ENCODE measurements at regions not wholly inside any gene's neighbourhood (a gene's known extent, or its start where the extent isn't known, plus 50 kb on each side); places are given as distances from the start of the nearest gene placed in this dataset.

DNA sequence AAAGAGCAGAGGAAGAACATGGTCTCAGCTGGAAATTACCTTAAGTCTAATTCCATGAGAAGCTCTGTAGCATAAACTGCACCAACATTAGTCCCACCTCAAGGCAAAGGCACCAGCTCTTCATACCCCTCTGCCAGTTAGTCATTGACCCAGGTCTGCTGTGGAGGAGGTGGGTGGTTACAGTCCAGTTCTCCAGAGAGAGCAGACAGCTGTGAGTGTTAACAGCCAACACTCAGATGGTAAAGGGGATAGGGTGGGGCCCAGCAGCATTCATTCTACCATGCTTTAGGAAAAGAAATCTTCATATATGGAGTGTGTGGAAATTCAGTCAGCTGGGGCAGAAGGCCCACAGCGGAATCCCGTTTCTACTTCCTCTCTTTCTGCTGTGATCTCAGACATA is 159.7 kb upstream of the FBXO11 start:
- H3K79me2 ChIP-seq (replicated peaks; ENCODE audit: insufficient read depth), result no peaks in the 10 kb centered on the region
- Mint-ChIP-seq H3K36me3 (ENCODE audit: low read depth) (no peaks in the 10 kb centered on the region), H3K4me3 (no peak overlapping the region), H3K9me3 (no peaks in the 10 kb centered on the region), H3K27ac (no peak overlapping the region), H3K27me3 (ENCODE audit: insufficient read depth, low read depth, poor library complexity) (no peaks in the 10 kb centered on the region), H3K4me1 (no peaks in the 10 kb centered on the region)
- ATAC-seq (no peak), DNase-seq (ENCODE audit: low spot score) (no peak)
- H3K4me1 ChIP-seq (ENCODE audit: insufficient read depth), result no peaks in the 10 kb centered on the region
- no peaks in the 10 kb centered on the region for H4K20me1 ChIP-seq (replicated peaks; ENCODE audit: insufficient read depth)
- H3K4me3 ChIP-seq, result no peak overlapping the region
- no peak overlapping the region for H3K4me2 ChIP-seq
- H3K9me2 ChIP-seq (ENCODE audit: insufficient read depth), result peaks cover 16% of the 10 kb centered on the region
- no peak overlapping the region for H3K27ac ChIP-seq (ENCODE audit: low read depth)
- TF ChIP-seq, protein P1, sequence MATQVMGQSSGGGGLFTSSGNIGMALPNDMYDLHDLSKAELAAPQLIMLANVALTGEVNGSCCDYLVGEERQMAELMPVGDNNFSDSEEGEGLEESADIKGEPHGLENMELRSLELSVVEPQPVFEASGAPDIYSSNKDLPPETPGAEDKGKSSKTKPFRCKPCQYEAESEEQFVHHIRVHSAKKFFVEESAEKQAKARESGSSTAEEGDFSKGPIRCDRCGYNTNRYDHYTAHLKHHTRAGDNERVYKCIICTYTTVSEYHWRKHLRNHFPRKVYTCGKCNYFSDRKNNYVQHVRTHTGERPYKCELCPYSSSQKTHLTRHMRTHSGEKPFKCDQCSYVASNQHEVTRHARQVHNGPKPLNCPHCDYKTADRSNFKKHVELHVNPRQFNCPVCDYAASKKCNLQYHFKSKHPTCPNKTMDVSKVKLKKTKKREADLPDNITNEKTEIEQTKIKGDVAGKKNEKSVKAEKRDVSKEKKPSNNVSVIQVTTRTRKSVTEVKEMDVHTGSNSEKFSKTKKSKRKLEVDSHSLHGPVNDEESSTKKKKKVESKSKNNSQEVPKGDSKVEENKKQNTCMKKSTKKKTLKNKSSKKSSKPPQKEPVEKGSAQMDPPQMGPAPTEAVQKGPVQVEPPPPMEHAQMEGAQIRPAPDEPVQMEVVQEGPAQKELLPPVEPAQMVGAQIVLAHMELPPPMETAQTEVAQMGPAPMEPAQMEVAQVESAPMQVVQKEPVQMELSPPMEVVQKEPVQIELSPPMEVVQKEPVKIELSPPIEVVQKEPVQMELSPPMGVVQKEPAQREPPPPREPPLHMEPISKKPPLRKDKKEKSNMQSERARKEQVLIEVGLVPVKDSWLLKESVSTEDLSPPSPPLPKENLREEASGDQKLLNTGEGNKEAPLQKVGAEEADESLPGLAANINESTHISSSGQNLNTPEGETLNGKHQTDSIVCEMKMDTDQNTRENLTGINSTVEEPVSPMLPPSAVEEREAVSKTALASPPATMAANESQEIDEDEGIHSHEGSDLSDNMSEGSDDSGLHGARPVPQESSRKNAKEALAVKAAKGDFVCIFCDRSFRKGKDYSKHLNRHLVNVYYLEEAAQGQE (IDR thresholded peaks at IDR 0.05; ENCODE audit: unreplicated experiment), result no peak
- TF ChIP-seq POLR2AphosphoS5 (IDR thresholded peaks at IDR 0.05; ENCODE audit: low read depth), result no peak
- no peak for TF ChIP-seq EZH2 (IDR thresholded peaks at IDR 0.05; ENCODE audit: low read depth, unreplicated experiment)
- TF ChIP-seq ZNF331 (CRISPR knock-in tag; IDR thresholded peaks at IDR 0.05; ENCODE audit: low read depth), result no peak
- no peak for TF ChIP-seq STAT1 (IDR thresholded peaks at IDR 0.05; ENCODE audit: unreplicated experiment)
- no peak for TF ChIP-seq JUNB (IDR thresholded peaks at IDR 0.05; ENCODE audit: unreplicated experiment)
- TF ChIP-seq NANOG (IDR thresholded peaks at IDR 0.05; ENCODE audit: borderline replicate concordance), result no peak
- no peak for TF ChIP-seq EZH2phosphoT487 (IDR thresholded peaks at IDR 0.05; ENCODE audit: unreplicated experiment)
- TF ChIP-seq CREB1 (CRISPR knock-in tag; IDR thresholded peaks at IDR 0.05; ENCODE audit: low read depth), result no peak
- no peak for TF ChIP-seq ETS1 (IDR thresholded peaks at IDR 0.05)
- no peak for TF ChIP-seq CTCF (conservative IDR thresholded peaks at IDR 0.05; ENCODE audit: low read depth in 2 of 2)
- H2AFZ ChIP-seq, result no peak overlapping the region
- no peaks in the 10 kb centered on the region for H3K36me3 ChIP-seq (ENCODE audit: insufficient read depth)
- H3F3A ChIP-seq (replicated peaks; ENCODE audit: low read depth), result no peaks in the 10 kb centered on the region
- no peaks in the 10 kb centered on the region for H3K27me3 ChIP-seq (ENCODE audit: insufficient read depth)

Data from GM23338 (cell line).